HG02981 (cell line): ENCODE measurements at regions not wholly inside any gene's neighbourhood (a gene's known extent, or its start where the extent isn't known, plus 50 kb on each side); places are given as distances from the start of the nearest gene placed in this dataset.

ENCODE experiments used
- ATAC-seq: cut with Tn5 transposase; IDR thresholded peaks from one replicate; pipeline ENCODE4 v1.9.1; 2021; ENCODE audit warnings: mild to moderate bottlenecking, moderate library complexity; ENCODE audit not compliant: unreplicated experiment

GRCh38 chr5:61596265-61596664 is 264.2 kb downstream of the ZSWIM6 start:
- no peak for ATAC-seq

GRCh38 chr5:61597684-61598083 is 265.6 kb downstream of the ZSWIM6 start:
- no peak for ATAC-seq

GRCh38 chr5:61598126-61598525 is 266.1 kb downstream of the ZSWIM6 start:
- ATAC-seq, result no peak

- no peak for ATAC-seq
Measured at GRCh38 chr5:61599370-61600122, 267.5 kb downstream of the ZSWIM6 start.

GRCh38 chr5:61600123-61600444 is 268.0 kb downstream of the ZSWIM6 start:
- ATAC-seq, result no peak

- no peak for ATAC-seq
Measured at GRCh38 chr5:61600945-61601511, 269.0 kb downstream of the ZSWIM6 start.

- ATAC-seq, result no peak
Measured at GRCh38 chr5:61603211-61603908, 271.3 kb downstream of the ZSWIM6 start.

- ATAC-seq, result no peak
Measured at GRCh38 chr5:61604076-61605025, 272.3 kb downstream of the ZSWIM6 start.

- ATAC-seq, result no peak
Measured at GRCh38 chr5:61609840-61610677, 278.0 kb downstream of the ZSWIM6 start.

GRCh38 chr5:61610678-61611024 is 278.6 kb downstream of the ZSWIM6 start:
- no peak for ATAC-seq

GRCh38 chr5:61612431-61612830 is 280.4 kb downstream of the ZSWIM6 start:
- no peak for ATAC-seq

- ATAC-seq, result no peak
Measured at GRCh38 chr5:61613679-61614078, 281.6 kb downstream of the ZSWIM6 start.

GRCh38 chr5:61614606-61615005 is 282.5 kb downstream of the ZSWIM6 start:
- ATAC-seq, result no peak

- no peak for ATAC-seq
Measured at GRCh38 chr5:61617039-61617438, 285.0 kb downstream of the ZSWIM6 start.

- ATAC-seq, result no peak
Measured at GRCh38 chr5:61617995-61618525, 286.0 kb downstream of the ZSWIM6 start.

GRCh38 chr5:61618577-61618976 is 286.5 kb downstream of the ZSWIM6 start:
- ATAC-seq, result no peak

- ATAC-seq, result no peak
Measured at GRCh38 chr5:61619289-61619688, 287.2 kb downstream of the ZSWIM6 start.

- ATAC-seq, result no peak
Measured at GRCh38 chr5:61619777-61620518, 287.9 kb downstream of the ZSWIM6 start.

- ATAC-seq, result no peak
Measured at GRCh38 chr5:61620699-61621182, 288.7 kb downstream of the ZSWIM6 start.
